ENCODE measurements at regions not wholly inside any gene's neighbourhood (a gene's known extent, or its start where the extent isn't known, plus 50 kb on each side); places are given as distances from the start of the nearest gene placed in this dataset.

- no peak for DNase-seq (ENCODE audit: low read depth)
Measured at GRCh38 chr15:70323111-70323851, 225.6 kb upstream of the TLE3 start.

GRCh38 chr15:70322051-70322668 lies 224.4 kb upstream of the TLE3 start:
- no peak for DNase-seq (ENCODE audit: low read depth)

- no peak for DNase-seq (ENCODE audit: low read depth)
Measured at GRCh38 chr15:70321172-70321819, 223.6 kb upstream of the TLE3 start.

- DNase-seq (ENCODE audit: low read depth): no peak
Measured at GRCh38 chr15:70320482-70320881, 222.8 kb upstream of the TLE3 start.

- DNase-seq (ENCODE audit: low read depth): no peak
Measured at GRCh38 chr15:70320077-70320476, 222.4 kb upstream of the TLE3 start.

- DNase-seq (ENCODE audit: low read depth): no peak
Measured at GRCh38 chr15:70319466-70319865, 221.7 kb upstream of the TLE3 start.

GRCh38 chr15:70318594-70319465 lies 221.1 kb upstream of the TLE3 start:
- DNase-seq (ENCODE audit: low read depth): no peak

GRCh38 chr15:70316059-70316600 lies 218.4 kb upstream of the TLE3 start:
- DNase-seq (ENCODE audit: low read depth): no peak

GRCh38 chr15:70315431-70315830 lies 217.7 kb upstream of the TLE3 start:
- DNase-seq (ENCODE audit: low read depth): no peak

- no peak for DNase-seq (ENCODE audit: low read depth)
Measured at GRCh38 chr15:70314688-70315087, 217.0 kb upstream of the TLE3 start.

GRCh38 chr15:70314018-70314354 lies 216.3 kb upstream of the TLE3 start:
- no peak for DNase-seq (ENCODE audit: low read depth)

- no peak for DNase-seq (ENCODE audit: low read depth)
Measured at GRCh38 chr15:70313099-70314017, 215.6 kb upstream of the TLE3 start.

- DNase-seq (ENCODE audit: low read depth): no peak
Measured at GRCh38 chr15:70311821-70312220, 214.1 kb upstream of the TLE3 start.

- no peak for DNase-seq (ENCODE audit: low read depth)
Measured at GRCh38 chr15:70309716-70310115, 212.0 kb upstream of the TLE3 start.

- no peak for DNase-seq (ENCODE audit: low read depth)
Measured at GRCh38 chr15:70308735-70309434, 211.2 kb upstream of the TLE3 start.

- DNase-seq (ENCODE audit: low read depth): peak; percentile 19
Measured at GRCh38 chr15:70308011-70308734, 210.5 kb upstream of the TLE3 start.

GRCh38 chr15:70306582-70306981 lies 208.9 kb upstream of the TLE3 start:
- no peak for DNase-seq (ENCODE audit: low read depth)

- no peak for DNase-seq (ENCODE audit: low read depth)
Measured at GRCh38 chr15:70306081-70306480, 208.4 kb upstream of the TLE3 start.

GRCh38 chr15:70303981-70304380 lies 206.3 kb upstream of the TLE3 start:
- DNase-seq (ENCODE audit: low read depth): no peak

- no peak for DNase-seq (ENCODE audit: low read depth)
Measured at GRCh38 chr15:70302360-70302759, 204.6 kb upstream of the TLE3 start.

Measured in stimulated activated CD8-positive, alpha-beta memory T cell treated with anti-CD3 and anti-CD28 coated beads, Interleukin-4, amount 100 ng/mL, for 24 hours (primary cell).